Fibroblast of lung (primary cell): ENCODE measurements at regions not wholly inside any gene's neighbourhood (a gene's known extent, or its start where the extent isn't known, plus 50 kb on each side); places are given as distances from the start of the nearest gene placed in this dataset.

ENCODE experiments used
- DNase-seq, 2 donors: peaks; one replicate each; pipeline versions ENCODE4 v3.0.0 to v3.0.0-alpha.2; 2010; ENCODE audit warnings: low read depth in 2 of 2
- H2AFZ ChIP-seq: 2 replicates; pipeline ENCODE4 v1.5.1; 2012; ENCODE audit warnings: low read length, control low read depth, inconsistent platforms
- H3K27ac ChIP-seq: 2 replicates; pipeline ENCODE4 v1.5.1; 2011; ENCODE audit warnings: low read length, control low read depth; ENCODE audit not compliant: insufficient read depth
- H3K27me3 ChIP-seq: 2 replicates; pipeline ENCODE4 v1.5.1; 2011; ENCODE audit warnings: mild to moderate bottlenecking, low read length; ENCODE audit not compliant: control insufficient read depth, insufficient read depth
- H3K36me3 ChIP-seq: 2 replicates; pipeline ENCODE4 v1.5.1; 2011; ENCODE audit warnings: low read length; ENCODE audit not compliant: control insufficient read depth, insufficient read depth
- H3K4me1 ChIP-seq: 2 replicates; pipeline ENCODE4 v1.5.1; 2011; ENCODE audit warnings: low read length; ENCODE audit not compliant: control insufficient read depth, insufficient read depth; ENCODE audit errors: extremely low read depth
- H3K4me2 ChIP-seq: 2 replicates; pipeline ENCODE4 v1.5.1; 2011; ENCODE audit warnings: low read length, control low read depth; ENCODE audit not compliant: insufficient read depth; ENCODE audit errors: extremely low read depth
- H3K4me3 ChIP-seq, 4 experiments: fragments of 200-600 bp in 1 of 4; sonication (generic) in 1 of 4; replicated peaks in 1 of 4; 2 replicates each; pipeline ENCODE4 v1.5.1; 2011 to 2016; ENCODE audit warnings: low read length in 4 of 4, low read depth in 3 of 4, mild to moderate bottlenecking in 3 of 4, control low read depth in 2 of 4, inconsistent platforms in 1 of 4, mixed read lengths in 1 of 4; ENCODE audit not compliant: insufficient read depth in 1 of 4; ENCODE audit errors: control extremely low read depth in 1 of 4
- H3K79me2 ChIP-seq: 2 replicates; pipeline ENCODE4 v1.5.1; 2012; ENCODE audit warnings: mild to moderate bottlenecking, low read length, inconsistent platforms; ENCODE audit not compliant: control insufficient read depth, insufficient read depth
- H3K9ac ChIP-seq: 2 replicates; pipeline ENCODE4 v1.5.1; 2011; ENCODE audit warnings: mild to moderate bottlenecking, low read length, control low read depth; ENCODE audit not compliant: insufficient read depth
- H3K9me3 ChIP-seq: 2 replicates; pipeline ENCODE4 v1.5.1; 2012; ENCODE audit warnings: low read depth, low read length; ENCODE audit not compliant: control insufficient read depth, insufficient read depth
- H4K20me1 ChIP-seq: 2 replicates; pipeline ENCODE4 v1.5.1; 2011; ENCODE audit warnings: low read length; ENCODE audit not compliant: control insufficient read depth, insufficient read depth; ENCODE audit errors: extremely low read depth
- EZH2 ChIP-seq: IDR thresholded peaks from 2 replicates; pipeline ENCODE4 v1.5.1; 2012; ENCODE audit warnings: low read length, control low read depth, mild to moderate bottlenecking; ENCODE audit errors: missing control alignments
- TF ChIP-seq, protein P1 (sequence below), 2 donors: IDR thresholded peaks in 1 of 2; conservative IDR thresholded peaks in 1 of 2; 1 replicate in 1 of 2; 2 replicates in 1 of 2; pipeline ENCODE4 v1.5.1; 2011 to 2012; ENCODE audit warnings: low read length in 2 of 2, control low read depth in 1 of 2, inconsistent platforms in 1 of 2, low read depth in 1 of 2, mild to moderate bottlenecking in 1 of 2

DNA sequence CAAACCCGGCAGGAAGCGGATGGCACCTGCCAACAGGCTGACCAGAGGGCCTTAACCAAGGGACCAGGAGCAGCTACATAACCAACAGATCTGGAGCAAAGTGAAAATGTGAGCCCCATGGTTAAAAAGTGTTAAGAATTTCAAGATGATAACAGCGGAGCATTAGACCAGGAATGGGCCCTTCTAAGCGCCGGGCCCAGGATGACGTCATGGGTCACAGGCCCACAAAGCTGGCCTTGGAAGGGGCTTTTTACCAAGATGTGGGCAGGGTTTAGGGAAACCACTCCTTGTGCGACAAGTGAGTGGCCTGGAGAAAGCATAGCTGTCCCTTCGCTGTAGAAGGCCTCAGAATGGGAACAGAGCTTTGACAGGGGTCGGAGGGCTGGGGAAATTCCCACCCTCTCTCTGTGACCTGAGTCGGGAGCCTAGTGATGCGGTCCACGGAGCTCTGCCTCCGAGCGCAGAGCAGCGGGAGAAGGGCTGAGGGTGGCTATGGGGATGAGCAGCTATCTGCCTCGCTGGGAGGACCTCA lies 84.4 kb upstream of the RPL38 start:
- no peaks in the 10 kb centered on the region for H3K27me3 ChIP-seq
- H3K9ac ChIP-seq, result no peak overlapping the region
- H3K79me2 ChIP-seq, result no peaks in the 10 kb centered on the region
- no peaks in the 10 kb centered on the region for H3K36me3 ChIP-seq
- no peak overlapping the region for H2AFZ ChIP-seq
- DNase-seq, result no peak
- H3K4me1 ChIP-seq, result no peaks in the 10 kb centered on the region
- TF ChIP-seq, protein P1, sequence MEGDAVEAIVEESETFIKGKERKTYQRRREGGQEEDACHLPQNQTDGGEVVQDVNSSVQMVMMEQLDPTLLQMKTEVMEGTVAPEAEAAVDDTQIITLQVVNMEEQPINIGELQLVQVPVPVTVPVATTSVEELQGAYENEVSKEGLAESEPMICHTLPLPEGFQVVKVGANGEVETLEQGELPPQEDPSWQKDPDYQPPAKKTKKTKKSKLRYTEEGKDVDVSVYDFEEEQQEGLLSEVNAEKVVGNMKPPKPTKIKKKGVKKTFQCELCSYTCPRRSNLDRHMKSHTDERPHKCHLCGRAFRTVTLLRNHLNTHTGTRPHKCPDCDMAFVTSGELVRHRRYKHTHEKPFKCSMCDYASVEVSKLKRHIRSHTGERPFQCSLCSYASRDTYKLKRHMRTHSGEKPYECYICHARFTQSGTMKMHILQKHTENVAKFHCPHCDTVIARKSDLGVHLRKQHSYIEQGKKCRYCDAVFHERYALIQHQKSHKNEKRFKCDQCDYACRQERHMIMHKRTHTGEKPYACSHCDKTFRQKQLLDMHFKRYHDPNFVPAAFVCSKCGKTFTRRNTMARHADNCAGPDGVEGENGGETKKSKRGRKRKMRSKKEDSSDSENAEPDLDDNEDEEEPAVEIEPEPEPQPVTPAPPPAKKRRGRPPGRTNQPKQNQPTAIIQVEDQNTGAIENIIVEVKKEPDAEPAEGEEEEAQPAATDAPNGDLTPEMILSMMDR (conservative IDR thresholded peaks at IDR 0.05 in 1 of 2, IDR thresholded peaks at IDR 0.05 in 1 of 2; ENCODE audit: low read depth in 1 of 2, low read length in 2 of 2), result no peak
- no peak for TF ChIP-seq EZH2
- H3K4me3 ChIP-seq, result no peak overlapping the region
- no peak overlapping the region for H3K4me2 ChIP-seq
- H3K9me3 ChIP-seq, result no peaks in the 10 kb centered on the region
- H4K20me1 ChIP-seq, result no peaks in the 10 kb centered on the region
- no peak overlapping the region for H3K27ac ChIP-seq

GRCh38 chr17:74119965-74120364 lies 83.5 kb upstream of the RPL38 start:
- Histone ChIP-seq H4K20me1 (no peaks in the 10 kb centered on the region), H3K4me2 (no peak overlapping the region), H3K27me3 (no peaks in the 10 kb centered on the region), H3K9me3 (no peaks in the 10 kb centered on the region), H3K36me3 (no peaks in the 10 kb centered on the region), H3K9ac (no peak overlapping the region), H3K79me2 (no peaks in the 10 kb centered on the region), H3K4me3 (no peak overlapping the region), H3K27ac (no peak overlapping the region), H2AFZ (no peak overlapping the region), H3K4me1 (no peaks in the 10 kb centered on the region)
- no peak for DNase-seq
- no peak for TF ChIP-seq EZH2
- TF ChIP-seq, protein P1 (conservative IDR thresholded peaks at IDR 0.05 in 1 of 2, IDR thresholded peaks at IDR 0.05 in 1 of 2; ENCODE audit: low read depth in 1 of 2, low read length in 2 of 2), result no peak

GRCh38 chr17:74123350-74123749 lies 80.1 kb upstream of the RPL38 start:
- Histone ChIP-seq H3K4me1 (no peaks in the 10 kb centered on the region), H3K27ac (no peak overlapping the region), H3K9me3 (no peaks in the 10 kb centered on the region), H4K20me1 (no peaks in the 10 kb centered on the region), H3K36me3 (no peaks in the 10 kb centered on the region), H3K9ac (no peak overlapping the region), H3K4me3 (no peak overlapping the region), H3K27me3 (no peaks in the 10 kb centered on the region), H2AFZ (no peak overlapping the region), H3K4me2 (no peak overlapping the region), H3K79me2 (no peaks in the 10 kb centered on the region)
- peak in 1 of 2 donors; percentile 32 for DNase-seq
- TF ChIP-seq, protein P1 (conservative IDR thresholded peaks at IDR 0.05 in 1 of 2, IDR thresholded peaks at IDR 0.05 in 1 of 2; ENCODE audit: low read depth in 1 of 2, low read length in 2 of 2), result no peak
- TF ChIP-seq EZH2, result no peak
